Astrocyte (in vitro differentiated cells and primary cell): ENCODE measurements at regions not wholly inside any gene's neighbourhood (a gene's known extent, or its start where the extent isn't known, plus 50 kb on each side); places are given as distances from the start of the nearest gene placed in this dataset.

Experiments used
- DNase-seq: peaks from one replicate; pipeline ENCODE4 v3.0.0-alpha.2; 2010; ENCODE audit warnings: low read depth
- FAIRE-seq: peaks from 2 replicates; lab custom pipeline; 2011; peaks lifted over from hg19 to GRCh38; lab: Jason Lieb, UNC
- H2AFZ ChIP-seq: 2 replicates; pipeline ENCODE4 v1.6.0; 2012; ENCODE audit warnings: low read depth, low read length, inconsistent platforms
- H3K27ac ChIP-seq: 2 replicates; pipeline ENCODE4 v1.5.1; 2011; ENCODE audit warnings: low read depth, low read length, inconsistent platforms
- H3K27me3 ChIP-seq: 2 replicates; pipeline ENCODE4 v1.6.0; 2011; ENCODE audit warnings: low read length, inconsistent platforms; ENCODE audit not compliant: insufficient read depth
- H3K36me3 ChIP-seq: 2 replicates; pipeline ENCODE4 v1.5.1; 2011; ENCODE audit warnings: low read length, inconsistent platforms; ENCODE audit not compliant: insufficient read depth
- H3K4me1 ChIP-seq: 2 replicates; pipeline ENCODE4 v1.5.1; 2011; ENCODE audit warnings: low read length, inconsistent platforms; ENCODE audit not compliant: insufficient read depth
- H3K4me2 ChIP-seq: 2 replicates; pipeline ENCODE4 v1.6.0; 2012; ENCODE audit warnings: low read length, inconsistent platforms
- H3K4me3 ChIP-seq: 2 replicates; pipeline ENCODE4 v1.5.1; 2011; ENCODE audit warnings: low read depth, mild to moderate bottlenecking, low read length, inconsistent platforms; ENCODE audit not compliant: insufficient read depth
- H3K79me2 ChIP-seq: 2 replicates; pipeline ENCODE4 v1.6.0; 2012; ENCODE audit warnings: mild to moderate bottlenecking, low read length, inconsistent platforms; ENCODE audit not compliant: insufficient read depth
- H3K9ac ChIP-seq: 2 replicates; pipeline ENCODE4 v1.6.0; 2012; ENCODE audit warnings: mild to moderate bottlenecking, low read length, inconsistent platforms
- H3K9me3 ChIP-seq: 2 replicates; pipeline ENCODE4 v1.5.1; 2012; ENCODE audit warnings: low read depth, mild to moderate bottlenecking, low read length, inconsistent platforms; ENCODE audit not compliant: insufficient read depth
- H4K20me1 ChIP-seq: 2 replicates; pipeline ENCODE4 v1.6.0; 2012; ENCODE audit warnings: low read length, inconsistent platforms; ENCODE audit not compliant: insufficient read depth
- H3K27ac Mint-ChIP-seq: one replicate; pipeline ENCODE4 v1.8.0; 2021; ENCODE audit warnings: mild to moderate bottlenecking, mixed read lengths; ENCODE audit not compliant: unreplicated experiment
- H3K27me3 Mint-ChIP-seq: one replicate; pipeline ENCODE4 v1.8.0; 2021; ENCODE audit warnings: low read depth, mixed read lengths; ENCODE audit not compliant: unreplicated experiment
- H3K36me3 Mint-ChIP-seq: one replicate; pipeline ENCODE4 v1.8.0; 2021; ENCODE audit warnings: low read depth, mixed read lengths; ENCODE audit not compliant: unreplicated experiment
- H3K4me1 Mint-ChIP-seq: one replicate; pipeline ENCODE4 v1.8.0; 2021; ENCODE audit warnings: low read depth, mixed read lengths; ENCODE audit not compliant: unreplicated experiment
- H3K4me3 Mint-ChIP-seq: one replicate; pipeline ENCODE4 v1.8.0; 2021; ENCODE audit warnings: mild to moderate bottlenecking, moderate library complexity, mixed read lengths; ENCODE audit not compliant: unreplicated experiment
- H3K9me3 Mint-ChIP-seq: one replicate; pipeline ENCODE4 v1.8.0; 2021; ENCODE audit warnings: mild to moderate bottlenecking, mixed read lengths; ENCODE audit not compliant: unreplicated experiment
- EZH2 ChIP-seq: IDR thresholded peaks from 2 replicates; pipeline ENCODE4 v1.6.1; 2012; ENCODE audit warnings: mild to moderate bottlenecking, low read length, inconsistent platforms; ENCODE audit not compliant: insufficient read depth
- TF ChIP-seq, protein P1 (sequence below): IDR thresholded peaks from 2 replicates; pipeline ENCODE4 v1.5.1; 2011; ENCODE audit warnings: low read depth, mild to moderate bottlenecking, inconsistent platforms, low read length, moderate library complexity; ENCODE audit not compliant: insufficient read depth

DNA sequence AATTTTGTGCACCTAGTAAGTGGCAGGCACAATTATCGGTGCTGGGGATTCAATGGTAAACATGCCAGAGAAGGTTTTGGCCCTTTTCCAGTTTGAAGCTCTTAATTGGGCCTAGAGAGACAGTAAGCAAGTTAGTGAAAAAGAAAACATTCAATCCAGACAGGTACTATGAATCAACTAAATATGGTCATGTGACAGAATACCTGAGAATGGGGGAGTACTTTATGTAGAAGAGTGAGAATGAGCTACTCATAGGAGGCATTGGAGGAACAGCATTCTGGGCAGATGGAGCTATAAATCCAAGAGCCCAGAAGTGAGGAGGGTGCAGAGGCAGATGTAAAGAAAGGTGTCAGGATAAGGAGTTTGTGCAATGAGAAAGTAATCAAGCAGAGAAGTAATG lies 1017.9 kb downstream of the ADGRL2 start:
- H3K27ac Mint-ChIP-seq: no peak overlapping the region
- H3K27me3 Mint-ChIP-seq: no peaks in the 10 kb centered on the region
- Histone ChIP-seq H3K36me3 (no peaks in the 10 kb centered on the region), H3K4me2 (no peak overlapping the region), H3K9ac (no peak overlapping the region), H3K4me3 (no peak overlapping the region), H3K79me2 (no peaks in the 10 kb centered on the region), H4K20me1 (no peaks in the 10 kb centered on the region), H3K9me3 (no peaks in the 10 kb centered on the region), H3K27ac (no peak overlapping the region), H2AFZ (no peak overlapping the region), H3K27me3 (no peaks in the 10 kb centered on the region), H3K4me1 (no peaks in the 10 kb centered on the region)
- FAIRE-seq (no peak), DNase-seq (no peak)
- no peaks in the 10 kb centered on the region for H3K36me3 Mint-ChIP-seq
- no peak overlapping the region for H3K4me3 Mint-ChIP-seq
- peaks cover 2% of the 10 kb centered on the region for H3K4me1 Mint-ChIP-seq
- H3K9me3 Mint-ChIP-seq: no peaks in the 10 kb centered on the region
- TF ChIP-seq, protein P1, sequence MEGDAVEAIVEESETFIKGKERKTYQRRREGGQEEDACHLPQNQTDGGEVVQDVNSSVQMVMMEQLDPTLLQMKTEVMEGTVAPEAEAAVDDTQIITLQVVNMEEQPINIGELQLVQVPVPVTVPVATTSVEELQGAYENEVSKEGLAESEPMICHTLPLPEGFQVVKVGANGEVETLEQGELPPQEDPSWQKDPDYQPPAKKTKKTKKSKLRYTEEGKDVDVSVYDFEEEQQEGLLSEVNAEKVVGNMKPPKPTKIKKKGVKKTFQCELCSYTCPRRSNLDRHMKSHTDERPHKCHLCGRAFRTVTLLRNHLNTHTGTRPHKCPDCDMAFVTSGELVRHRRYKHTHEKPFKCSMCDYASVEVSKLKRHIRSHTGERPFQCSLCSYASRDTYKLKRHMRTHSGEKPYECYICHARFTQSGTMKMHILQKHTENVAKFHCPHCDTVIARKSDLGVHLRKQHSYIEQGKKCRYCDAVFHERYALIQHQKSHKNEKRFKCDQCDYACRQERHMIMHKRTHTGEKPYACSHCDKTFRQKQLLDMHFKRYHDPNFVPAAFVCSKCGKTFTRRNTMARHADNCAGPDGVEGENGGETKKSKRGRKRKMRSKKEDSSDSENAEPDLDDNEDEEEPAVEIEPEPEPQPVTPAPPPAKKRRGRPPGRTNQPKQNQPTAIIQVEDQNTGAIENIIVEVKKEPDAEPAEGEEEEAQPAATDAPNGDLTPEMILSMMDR: no peak
- no peak for TF ChIP-seq EZH2

GRCh38 chr1:82813386-82813785 lies 1012.7 kb downstream of the ADGRL2 start:
- DNase-seq: no peak
- TF ChIP-seq, protein P1: no peak
- no peak for TF ChIP-seq EZH2
- no peak overlapping the region for H3K4me3 Mint-ChIP-seq

GRCh38 chr1:82810601-82811000 lies 1009.9 kb downstream of the ADGRL2 start:
- Histone ChIP-seq H3K4me1 (no peaks in the 10 kb centered on the region), H3K4me2 (no peak overlapping the region), H3K27me3 (no peaks in the 10 kb centered on the region), H4K20me1 (no peaks in the 10 kb centered on the region), H2AFZ (no peak overlapping the region), H3K9me3 (no peaks in the 10 kb centered on the region), H3K4me3 (no peak overlapping the region), H3K36me3 (no peaks in the 10 kb centered on the region), H3K27ac (no peak overlapping the region), H3K9ac (no peak overlapping the region), H3K79me2 (no peaks in the 10 kb centered on the region)
- TF ChIP-seq, protein P1: no peak
- no peak for TF ChIP-seq EZH2
- no peaks in the 10 kb centered on the region for H3K4me1 Mint-ChIP-seq
- no peak for FAIRE-seq
- no peaks in the 10 kb centered on the region for H3K9me3 Mint-ChIP-seq
- H3K4me3 Mint-ChIP-seq: no peak overlapping the region
- no peak overlapping the region for H3K27ac Mint-ChIP-seq
- no peaks in the 10 kb centered on the region for H3K36me3 Mint-ChIP-seq
- no peak for DNase-seq
- no peaks in the 10 kb centered on the region for H3K27me3 Mint-ChIP-seq

More at GRCh38 chr1:82813386-82813785, 1012.7 kb downstream of the ADGRL2 start:
- H3K4me3 ChIP-seq: no peak overlapping the region
- H2AFZ ChIP-seq: no peak overlapping the region
- H3K4me2 ChIP-seq: no peak overlapping the region
- no peaks in the 10 kb centered on the region for H3K36me3 ChIP-seq
- Mint-ChIP-seq H3K9me3 (no peaks in the 10 kb centered on the region), H3K27me3 (no peaks in the 10 kb centered on the region), H3K36me3 (no peaks in the 10 kb centered on the region), H3K27ac (no peak overlapping the region), H3K4me1 (no peaks in the 10 kb centered on the region)
- H3K4me1 ChIP-seq: no peaks in the 10 kb centered on the region
- no peak for FAIRE-seq
- H3K9me3 ChIP-seq: no peaks in the 10 kb centered on the region
- no peaks in the 10 kb centered on the region for H3K27me3 ChIP-seq
- no peaks in the 10 kb centered on the region for H4K20me1 ChIP-seq
- H3K27ac ChIP-seq: no peak overlapping the region
- no peak overlapping the region for H3K9ac ChIP-seq
- H3K79me2 ChIP-seq: no peaks in the 10 kb centered on the region
